NCI-H345 treated with DMSO at 0.1 percent for 48 hours (cell line): ENCODE measurements at regions not wholly inside any gene's neighbourhood (a gene's known extent, or its start where the extent isn't known, plus 50 kb on each side); places are given as distances from the start of the nearest gene placed in this dataset.

ENCODE experiments used
- DNase-seq: peaks from one replicate; lab custom pipeline; 2025; ENCODE audit not compliant: unreplicated experiment; lab: John Stamatoyannopoulos, UW

GRCh38 chr4:134027931-134028330 lies 173.7 kb downstream of the PABPC4L start:
- DNase-seq, result no peak

DNA sequence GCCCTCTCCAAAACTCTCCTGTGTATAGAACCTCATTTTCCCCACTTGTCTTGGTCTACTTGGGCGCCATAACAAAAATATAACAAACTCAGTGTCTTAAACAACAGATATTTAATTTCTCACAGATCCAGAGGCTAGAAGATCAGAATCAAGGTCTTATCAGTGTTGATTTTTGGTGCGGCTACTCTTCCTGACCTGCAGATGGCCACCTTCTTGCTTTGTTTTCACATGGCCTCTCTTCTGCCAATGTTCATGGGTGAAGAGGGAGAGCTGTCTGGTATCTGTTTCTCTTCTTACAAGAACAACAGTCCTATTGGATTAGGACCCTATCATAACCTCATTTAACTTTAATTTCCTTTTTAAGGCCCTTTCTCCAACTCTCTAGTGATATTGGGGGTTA lies 177.3 kb downstream of the PABPC4L start:
- DNase-seq, result no peak

GRCh38 chr4:134019657-134020056 lies 181.9 kb downstream of the PABPC4L start:
- no peak for DNase-seq

DNA sequence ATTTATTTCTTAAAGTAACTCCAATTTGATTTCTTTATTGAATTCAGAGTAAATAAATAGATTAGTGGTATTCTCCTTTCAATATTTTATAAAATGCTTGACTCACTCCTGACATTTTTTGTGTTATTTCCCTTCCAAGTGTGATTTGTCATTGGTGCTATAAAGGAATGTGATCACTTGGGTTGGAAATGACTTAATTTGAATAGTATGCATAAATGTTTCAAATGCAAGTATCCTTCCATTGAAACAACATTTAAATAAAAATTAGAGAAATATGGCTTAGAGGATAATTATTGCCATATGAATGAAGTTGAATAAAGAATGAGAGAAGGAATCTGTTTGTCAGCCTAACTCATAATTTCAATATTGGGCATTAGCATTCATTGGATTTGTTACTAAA lies 182.7 kb downstream of the PABPC4L start:
- DNase-seq, result no peak

- DNase-seq, result no peak
Observed at GRCh38 chr4:134001057-134001456, 200.5 kb downstream of the PABPC4L start.

- no peak for DNase-seq
Observed at GRCh38 chr4:133997436-133997835, 204.2 kb downstream of the PABPC4L start.

GRCh38 chr4:133996431-133997121 lies 205.0 kb downstream of the PABPC4L start:
- no peak for DNase-seq

GRCh38 chr4:133995243-133995960 lies 206.2 kb downstream of the PABPC4L start:
- DNase-seq, result no peak

DNA sequence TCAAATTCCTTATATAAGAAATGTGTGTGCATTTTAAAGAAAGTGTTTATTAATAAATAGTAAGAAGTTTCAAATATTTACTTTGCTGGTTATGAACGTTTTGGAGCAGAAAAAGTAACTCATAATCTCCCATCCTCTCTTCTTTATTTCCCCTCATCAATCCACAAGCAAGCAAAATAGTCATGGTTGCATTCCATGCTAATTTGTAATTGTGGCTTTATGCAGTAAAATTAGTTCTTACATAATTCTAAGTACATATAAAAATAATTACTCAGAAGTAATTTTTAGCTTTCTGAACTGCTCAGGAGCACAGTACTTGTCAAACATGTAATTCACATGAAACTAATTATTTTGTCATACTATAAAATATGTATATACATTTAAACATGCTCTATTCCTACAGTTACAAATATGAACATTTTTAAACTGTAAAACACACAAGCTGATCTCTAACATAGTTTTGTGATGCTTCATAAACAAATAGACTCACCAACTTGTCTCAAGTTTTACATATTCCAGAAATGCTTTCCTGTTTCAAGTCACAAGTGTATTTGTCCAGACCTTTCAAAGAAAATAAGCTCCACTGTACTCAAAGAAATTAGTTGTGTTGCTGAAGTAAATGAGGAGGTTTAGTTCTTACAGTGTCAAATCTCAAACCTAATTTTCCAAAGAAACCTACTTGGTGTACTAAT lies 218.9 kb downstream of the PABPC4L start:
- DNase-seq, result no peak

- no peak for DNase-seq
Observed at GRCh38 chr4:133981327-133981726, 220.3 kb downstream of the PABPC4L start.

DNA sequence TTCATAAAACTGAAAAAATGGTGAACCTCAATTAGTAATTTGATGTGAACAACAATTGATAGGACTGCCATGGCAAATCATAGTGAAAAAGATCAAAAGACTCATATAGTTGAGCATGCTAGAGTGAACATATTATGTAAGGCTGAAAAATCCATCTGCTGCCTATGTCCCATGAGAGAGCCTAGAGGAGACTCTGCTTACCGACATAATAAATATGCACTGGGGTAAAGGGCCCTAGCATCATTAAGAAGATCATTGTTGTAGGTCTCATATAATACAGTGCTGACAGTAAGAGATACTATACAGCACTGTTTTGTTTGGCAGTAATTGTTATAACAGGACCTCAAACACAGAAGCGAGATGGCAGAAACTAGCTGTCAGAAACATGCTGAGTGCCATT lies 229.0 kb downstream of the PABPC4L start:
- no peak for DNase-seq

- peak; percentile 12 for DNase-seq
Observed at GRCh38 chr4:133969202-133969848, 232.3 kb downstream of the PABPC4L start.

DNA sequence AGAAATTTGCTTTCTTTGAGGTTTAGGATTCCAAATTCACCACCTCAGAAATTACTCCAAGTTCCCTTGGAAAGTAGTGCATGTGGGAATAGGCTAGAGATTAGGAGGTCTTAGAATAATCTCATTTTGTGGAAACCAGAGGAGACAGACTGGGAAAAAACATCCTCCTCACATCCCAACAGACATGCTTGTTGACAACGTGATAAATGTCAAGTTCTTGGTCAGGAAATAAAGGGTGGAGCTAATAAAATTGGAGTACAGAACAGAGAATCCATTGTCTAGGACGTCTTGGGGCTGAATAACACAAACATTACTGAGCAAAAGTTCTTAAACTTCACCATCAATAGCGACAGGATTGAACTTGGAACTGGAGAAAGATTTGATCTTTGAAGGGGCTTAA lies 233.4 kb downstream of the PABPC4L start:
- DNase-seq, result no peak

GRCh38 chr4:133960975-133961374 lies 240.6 kb downstream of the PABPC4L start:
- no peak for DNase-seq

GRCh38 chr4:133943081-133943480 lies 258.5 kb downstream of the PABPC4L start:
- no peak for DNase-seq

GRCh38 chr4:133938061-133938460 lies 263.5 kb downstream of the PABPC4L start:
- no peak for DNase-seq

DNA sequence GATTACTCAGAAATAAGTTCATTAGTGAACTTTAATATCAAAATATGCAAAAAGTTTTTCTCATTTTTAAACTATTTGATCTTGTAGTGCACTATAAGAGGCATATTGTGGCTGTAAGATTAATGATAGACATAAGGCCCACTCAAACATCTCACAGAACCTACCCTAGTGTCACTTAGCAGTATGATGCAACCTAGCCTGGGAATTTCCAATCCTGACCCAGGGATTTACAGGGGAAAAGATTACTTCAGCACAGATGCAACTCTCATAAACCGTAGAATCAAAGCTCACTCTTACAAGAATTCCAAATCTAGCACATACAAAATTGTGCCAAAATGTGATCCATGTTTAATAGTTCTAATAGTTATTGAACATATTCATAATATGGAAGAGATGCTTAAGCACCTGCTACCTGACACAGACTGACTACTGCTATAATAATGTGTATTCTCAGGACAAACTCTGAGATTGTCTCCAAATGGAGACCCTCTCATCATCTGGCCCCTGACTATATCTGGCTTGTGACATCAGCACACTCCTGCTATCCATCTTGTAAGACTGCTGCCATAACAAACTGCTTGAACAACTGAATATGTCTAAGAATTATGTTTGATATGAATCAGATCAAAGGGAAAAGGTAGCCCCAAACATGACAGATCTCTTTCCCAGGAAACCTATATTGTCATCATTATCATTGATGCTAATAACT lies 271.9 kb downstream of the PABPC4L start:
- DNase-seq, result no peak

GRCh38 chr4:133921280-133922195 lies 280.1 kb downstream of the PABPC4L start:
- DNase-seq, result no peak

- DNase-seq, result no peak
Observed at GRCh38 chr4:133920236-133920635, 281.4 kb downstream of the PABPC4L start.

DNA sequence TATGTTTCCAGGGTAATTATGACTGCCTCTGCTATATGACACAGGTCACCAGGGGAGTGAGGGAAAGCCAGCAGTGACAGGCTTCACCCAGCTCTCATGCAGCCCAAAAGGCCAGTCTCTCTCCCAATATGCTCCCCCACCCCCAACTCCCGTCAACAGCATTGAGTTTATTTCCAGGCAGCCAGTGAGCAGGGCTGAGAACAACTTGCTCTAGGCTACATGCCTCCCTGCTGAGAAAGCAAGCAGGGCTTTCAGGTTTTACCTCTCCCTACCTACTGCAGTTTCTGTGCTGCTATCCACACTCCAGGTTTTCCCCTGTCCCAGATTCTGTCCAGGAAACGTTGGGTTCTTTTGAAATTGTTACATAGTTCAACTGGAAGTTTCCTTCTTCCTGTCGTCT lies 291.4 kb downstream of the PABPC4L start:
- no peak for DNase-seq
